GM20000 (cell line): ENCODE measurements at regions not wholly inside any gene's neighbourhood (a gene's known extent, or its start where the extent isn't known, plus 50 kb on each side); places are given as distances from the start of the nearest gene placed in this dataset.

ENCODE experiments used
- DNase-seq: peaks from one replicate; pipeline ENCODE4 v3.0.0; 2012; ENCODE audit warnings: low spot score
- CTCF ChIP-seq: IDR thresholded peaks from 2 replicates; pipeline ENCODE4 v1.5.1; 2012; ENCODE audit warnings: mild to moderate bottlenecking, control low read depth; ENCODE audit errors: extremely low read depth, missing control alignments

DNA sequence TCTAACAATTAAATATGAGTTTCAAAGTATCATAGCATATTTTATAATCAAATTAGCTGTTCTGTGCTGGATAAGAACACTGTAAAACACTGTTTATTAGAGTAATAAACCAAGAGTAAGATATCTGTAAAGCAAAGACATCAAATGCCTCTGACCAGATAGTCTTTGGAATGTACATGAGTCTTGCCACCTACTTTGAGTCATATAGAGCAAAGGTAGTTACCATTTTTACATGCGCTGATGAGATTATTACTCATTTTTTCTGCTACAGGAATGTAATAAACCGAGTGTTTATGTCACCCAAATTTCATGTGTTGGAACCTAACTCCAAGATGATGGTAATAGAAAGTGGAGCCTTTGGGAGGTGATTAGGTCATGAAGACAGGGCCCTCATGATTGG is 654.5 kb downstream of the CETN3 start:
- no peak for DNase-seq
- no peak for TF ChIP-seq CTCF

DNA sequence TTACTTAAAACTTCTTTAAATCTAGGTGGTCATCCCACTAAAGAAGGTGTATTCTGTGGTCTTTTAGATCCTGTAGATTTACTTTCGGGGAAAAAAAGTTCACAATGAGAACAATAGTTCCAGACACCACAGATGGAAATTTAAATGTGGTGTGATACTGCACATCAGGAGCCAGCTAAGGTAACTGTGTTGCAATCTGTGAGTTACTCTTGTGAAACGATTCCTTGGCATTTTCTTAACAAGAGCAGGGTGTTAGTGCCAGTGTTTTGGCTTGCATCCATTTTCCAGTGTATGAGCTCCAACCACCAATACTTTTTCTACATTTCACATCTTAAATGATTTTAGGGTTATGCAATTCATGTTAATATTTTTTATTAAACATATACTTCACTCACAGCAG is 674.5 kb downstream of the CETN3 start:
- no peak for DNase-seq
- no peak for TF ChIP-seq CTCF

DNA sequence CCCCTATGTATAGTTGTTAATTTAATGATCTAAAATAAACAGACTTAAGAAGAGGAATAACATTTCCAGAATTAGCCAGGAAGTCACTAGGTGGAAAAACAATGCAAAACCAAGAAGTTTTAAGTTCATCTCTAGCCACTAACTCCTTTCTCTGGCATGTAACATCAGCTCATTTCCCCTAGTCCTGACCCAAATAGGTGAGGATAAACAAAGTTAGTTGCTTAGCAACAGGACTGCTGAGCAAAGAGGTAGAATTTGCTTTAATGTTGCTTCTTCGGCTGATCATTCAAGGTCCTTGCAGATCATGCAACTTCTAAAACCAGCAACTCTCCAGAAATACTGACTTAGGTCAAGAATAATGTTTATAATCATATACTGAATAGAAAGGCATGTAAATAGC is 675.8 kb downstream of the CETN3 start:
- no peak for DNase-seq
- TF ChIP-seq CTCF = no peak

- DNase-seq = no peak
- no peak for TF ChIP-seq CTCF
These were observed 679.8 kb downstream of the CETN3 start for GRCh38 chr5:89729623-89730301.

- TF ChIP-seq CTCF = no peak
- DNase-seq = no peak
These were observed 680.8 kb downstream of the CETN3 start for GRCh38 chr5:89728750-89729149.

DNA sequence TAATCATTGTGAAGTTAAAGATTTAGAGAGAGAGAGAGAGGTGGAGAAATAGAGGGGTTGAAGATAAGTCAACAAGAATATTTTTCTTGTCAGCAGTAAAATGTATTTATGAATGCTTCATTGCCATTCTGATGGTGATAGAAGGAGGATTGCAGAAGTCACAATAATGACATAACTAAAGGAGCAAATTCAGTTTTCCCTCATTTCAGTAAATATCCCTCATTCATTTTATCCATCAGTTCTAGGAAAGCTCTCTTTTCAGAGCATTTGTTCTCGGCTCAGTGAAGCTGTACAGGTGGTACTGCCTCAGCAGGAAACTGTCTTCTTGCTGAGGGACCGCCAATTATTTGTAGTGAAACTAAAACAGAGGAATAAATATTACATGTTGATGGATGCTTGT is 681.4 kb downstream of the CETN3 start:
- DNase-seq = no peak
- TF ChIP-seq CTCF = no peak

DNA sequence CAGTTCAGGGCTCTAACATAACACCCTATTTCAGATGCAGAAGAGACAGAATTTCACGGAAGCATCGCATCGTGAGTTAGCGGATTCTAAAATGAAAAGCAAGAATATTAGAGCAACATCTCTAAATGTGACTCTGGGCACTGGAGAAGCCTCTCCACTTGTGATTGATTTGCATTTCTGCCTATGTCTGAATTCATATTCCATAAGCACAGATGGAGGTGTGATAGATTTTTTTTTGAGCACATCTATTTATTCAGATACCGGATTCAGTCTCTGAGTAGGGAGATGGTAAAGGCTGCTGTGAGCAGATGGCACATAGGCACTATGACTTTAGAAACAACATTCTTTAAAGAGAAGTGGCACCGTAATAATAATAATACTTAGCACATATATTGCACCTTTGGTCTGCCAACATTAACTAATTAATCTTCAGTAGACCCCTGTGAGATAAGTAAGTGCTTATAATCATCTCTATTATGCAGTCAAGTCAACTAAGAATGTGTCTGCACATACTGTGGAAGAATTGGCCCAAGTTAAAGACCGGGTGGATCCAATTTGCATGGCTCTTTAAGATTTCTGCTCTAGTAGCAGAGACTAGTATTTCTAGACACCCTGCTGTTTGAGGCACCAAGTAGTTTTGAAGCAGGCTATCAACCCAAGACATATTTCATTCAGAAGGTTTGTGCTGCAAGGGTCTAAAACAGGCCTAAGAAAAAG is 685.0 kb downstream of the CETN3 start:
- no peak for TF ChIP-seq CTCF

More for the DNA sequence above, 685.0 kb downstream of the CETN3 start:
- DNase-seq = no peak
